AG10803 (cell line): ENCODE measurements at regions not wholly inside any gene's neighbourhood (a gene's known extent, or its start where the extent isn't known, plus 50 kb on each side); places are given as distances from the start of the nearest gene placed in this dataset.

Source experiments
- DNase-seq: peaks from one replicate; pipeline ENCODE4 v3.0.0; 2010; ENCODE audit warnings: low read depth
- H3K4me3 ChIP-seq: 2 replicates; pipeline ENCODE4 v1.5.1; 2011; ENCODE audit warnings: mild to moderate bottlenecking, low read length, control low read depth
- CTCF ChIP-seq: conservative IDR thresholded peaks from 2 replicates; pipeline ENCODE4 v1.5.1; 2011; ENCODE audit warnings: mild to moderate bottlenecking, low read length, control low read depth, inconsistent platforms

- H3K4me3 ChIP-seq = no peak overlapping the region
- TF ChIP-seq CTCF = no peak
- DNase-seq = peak; percentile 89
These were observed 648.3 kb downstream of the TNS3 start for GRCh38 chr7:46933596-46933995.

GRCh38 chr7:46932676-46933424 lies 649.1 kb downstream of the TNS3 start:
- peak; percentile 55 for TF ChIP-seq CTCF
- DNase-seq = peak; percentile 99
- no peak overlapping the region for H3K4me3 ChIP-seq

GRCh38 chr7:46932306-46932675 lies 649.6 kb downstream of the TNS3 start:
- no peak for DNase-seq
- TF ChIP-seq CTCF = no peak
- H3K4me3 ChIP-seq = no peak overlapping the region

- no peak overlapping the region for H3K4me3 ChIP-seq
- TF ChIP-seq CTCF = no peak
- DNase-seq = peak; percentile 96
These were observed 651.5 kb downstream of the TNS3 start for GRCh38 chr7:46930366-46930765.

- TF ChIP-seq CTCF = no peak
- no peak overlapping the region for H3K4me3 ChIP-seq
- DNase-seq = no peak
These were observed 652.6 kb downstream of the TNS3 start for GRCh38 chr7:46929359-46929758.

DNA sequence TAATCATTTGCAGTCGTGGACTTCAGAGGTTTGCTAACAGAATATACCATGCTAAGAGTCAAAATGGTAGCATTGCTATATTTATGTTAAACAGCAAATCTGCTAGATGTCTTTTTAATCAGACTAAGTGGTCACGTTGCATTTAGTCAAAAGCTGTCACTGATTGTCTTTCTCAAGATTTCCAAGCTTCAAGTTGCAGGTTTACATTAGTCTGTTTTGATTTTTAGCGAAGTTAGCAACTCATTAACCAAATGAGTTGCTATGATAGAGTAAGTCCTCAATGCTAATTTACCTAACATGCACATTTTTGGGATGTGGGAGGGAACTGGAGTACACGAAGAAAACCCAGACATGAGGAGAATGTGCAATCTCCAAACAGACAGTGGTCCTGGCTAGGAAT lies 653.2 kb downstream of the TNS3 start:
- no peak overlapping the region for H3K4me3 ChIP-seq
- TF ChIP-seq CTCF = no peak
- DNase-seq = no peak

- TF ChIP-seq CTCF = no peak
- no peak for DNase-seq
- H3K4me3 ChIP-seq = no peak overlapping the region
These were observed 654.6 kb downstream of the TNS3 start for GRCh38 chr7:46927131-46927810.
